ENCODE measurements at regions not wholly inside any gene's neighbourhood (a gene's known extent, or its start where the extent isn't known, plus 50 kb on each side); places are given as distances from the start of the nearest gene placed in this dataset.
"Not testable (repeated sequence)": the region's sequence is repeated elsewhere in the genome, so short reads cannot be mapped to it uniquely, and the experiment has no call there.

DNA sequence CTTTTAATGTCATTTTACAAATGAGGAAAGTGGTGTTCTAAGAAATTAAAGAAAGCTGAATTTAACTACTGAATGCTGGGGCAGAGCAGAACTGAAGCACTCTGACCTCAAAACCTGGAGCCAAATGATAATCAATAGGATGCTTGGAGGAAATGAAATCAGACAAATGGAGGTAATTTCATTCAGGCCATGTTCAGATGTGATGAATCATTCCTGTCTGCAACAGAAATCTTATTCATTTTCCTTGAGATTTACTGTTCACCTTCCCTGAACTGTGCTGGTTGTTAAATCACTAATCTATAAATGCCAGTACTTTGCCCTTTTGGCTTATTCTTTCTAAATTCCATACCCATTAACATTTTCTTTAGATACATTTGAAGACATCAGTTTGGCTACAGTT lies 85.6 kb upstream of the SNX7 start:
- no peak for DNase-seq (ENCODE audit: low spot score)

DNA sequence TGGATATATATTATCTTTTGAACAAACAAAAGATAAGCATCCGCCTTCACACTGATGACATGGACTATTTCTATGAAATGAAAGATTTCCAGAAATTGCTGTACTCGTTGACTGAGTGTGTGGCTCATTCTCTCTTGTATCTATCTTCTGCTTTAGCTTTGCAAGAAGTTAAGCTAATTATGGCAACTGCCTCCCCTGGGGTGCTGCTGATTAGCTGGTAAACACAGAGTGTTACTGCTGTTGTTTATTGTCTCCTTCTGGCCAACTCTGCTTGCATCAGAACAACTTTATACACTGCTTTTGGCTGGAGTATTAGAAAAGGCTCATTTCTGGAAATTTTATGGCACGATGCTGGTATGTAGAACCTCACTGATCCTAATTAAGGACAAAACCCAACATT lies 95.6 kb upstream of the SNX7 start:
- no peak for DNase-seq (ENCODE audit: low spot score)

DNA sequence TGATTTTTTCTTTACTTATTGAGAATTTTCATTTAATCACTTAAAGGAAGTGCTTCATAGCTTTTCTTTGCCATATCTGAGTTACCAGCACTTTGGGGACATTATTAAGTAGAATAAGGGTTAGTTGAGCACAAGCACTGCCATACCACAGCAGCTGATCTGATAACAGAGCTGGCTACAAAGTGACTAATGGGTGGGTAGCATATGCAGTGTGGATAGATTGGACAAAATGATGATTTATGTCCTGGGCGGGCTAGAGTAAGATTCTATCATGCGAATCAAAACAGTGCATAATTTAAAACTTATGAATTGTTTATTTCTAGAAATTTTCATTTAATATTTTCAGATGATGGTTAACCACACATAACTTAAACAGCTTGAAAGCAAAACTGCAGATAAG lies 102.2 kb upstream of the SNX7 start:
- no peak for DNase-seq (ENCODE audit: low spot score)

DNA sequence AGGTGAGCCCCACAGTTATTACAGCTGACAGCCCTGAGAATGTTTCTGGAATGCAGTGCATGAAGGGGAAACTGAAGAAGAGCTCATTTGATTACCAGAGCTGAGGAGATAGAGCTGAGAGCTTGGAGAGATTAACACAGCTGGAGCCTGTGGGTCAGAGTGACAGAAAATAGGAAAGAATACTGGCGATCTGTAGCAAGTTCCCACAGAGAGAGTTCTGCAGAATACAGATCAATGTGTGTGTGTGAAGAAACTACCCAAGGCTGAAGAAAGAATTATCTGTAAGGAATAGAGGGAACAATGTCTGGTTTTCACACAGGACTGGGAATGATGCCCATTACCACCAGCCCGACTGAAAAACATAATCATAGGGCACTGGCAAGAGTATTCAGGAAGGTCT lies 103.6 kb upstream of the SNX7 start:
- no peak for DNase-seq (ENCODE audit: low spot score)

DNA sequence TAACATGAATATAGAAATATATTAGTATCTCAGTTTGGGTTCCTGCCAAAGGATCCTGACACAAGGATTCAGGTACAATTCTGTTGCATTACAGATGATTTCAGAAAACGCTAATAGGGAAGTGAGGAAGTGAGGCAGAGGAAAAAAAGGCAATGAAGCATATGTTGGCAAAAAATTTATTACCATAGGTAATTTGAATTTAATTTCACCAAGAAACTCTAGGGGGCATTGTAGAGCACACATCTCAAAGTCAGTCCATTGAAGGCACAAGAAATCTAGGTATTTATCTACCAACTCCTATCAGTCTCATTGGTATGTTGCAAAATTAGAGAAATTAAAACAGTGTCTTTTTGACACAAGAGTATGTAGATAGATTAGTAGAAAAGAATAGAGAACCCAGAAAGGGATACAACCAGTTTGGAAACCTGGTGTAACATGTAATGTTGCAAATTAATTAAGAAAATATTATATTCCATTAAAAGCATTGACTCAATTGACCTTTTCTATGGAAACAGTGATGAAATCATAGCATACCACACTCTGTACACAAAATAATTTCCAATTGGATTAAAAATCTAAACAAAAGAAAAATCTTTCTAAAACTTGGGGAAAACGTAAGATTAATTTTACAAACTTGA lies 104.9 kb upstream of the SNX7 start:
- DNase-seq (ENCODE audit: low spot score), result no peak

DNA sequence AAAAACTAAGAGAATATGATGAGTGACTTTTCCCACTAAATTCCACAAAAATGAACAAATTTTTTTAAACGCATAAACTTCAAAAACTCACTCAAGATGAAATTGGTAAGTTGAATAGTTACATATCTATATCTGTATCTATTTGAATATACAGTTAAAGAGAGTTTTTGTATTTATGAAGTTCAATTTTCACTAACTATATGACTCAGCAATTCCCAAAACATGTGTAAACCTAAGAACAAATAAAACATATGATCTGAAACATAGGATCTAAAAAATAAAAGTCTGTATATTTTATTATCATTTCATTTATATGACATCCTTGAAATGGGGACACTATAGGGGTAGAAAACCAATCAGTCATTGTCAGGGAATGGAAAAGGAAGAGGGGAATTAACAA lies 105.7 kb upstream of the SNX7 start:
- DNase-seq (ENCODE audit: low spot score), result no peak

DNA sequence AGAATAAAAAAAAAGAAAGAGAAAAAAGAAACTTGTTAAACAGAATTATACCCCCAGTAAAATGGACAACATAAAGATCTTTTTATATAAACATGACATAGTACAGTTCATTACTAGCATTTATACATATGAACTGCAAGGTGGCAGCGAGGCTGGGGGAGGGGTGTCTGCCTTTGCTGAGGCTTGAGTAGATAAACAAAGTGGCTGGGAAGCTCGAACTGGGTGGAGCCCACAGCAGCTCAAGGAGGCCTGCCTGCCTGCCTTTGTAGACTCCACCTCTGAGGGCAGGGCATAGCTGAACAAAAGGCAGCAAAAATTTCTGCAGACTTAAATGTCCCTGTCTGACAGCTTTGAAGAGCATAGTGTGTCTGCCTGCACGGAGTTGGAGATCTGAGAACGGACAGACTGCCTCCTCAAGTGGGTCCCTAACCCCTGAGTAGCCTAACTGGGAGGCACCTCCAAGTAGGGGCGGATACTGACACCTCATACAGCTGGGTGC lies 108.9 kb upstream of the SNX7 start:
- DNase-seq (ENCODE audit: low spot score), result not testable (repeated sequence)

DNA sequence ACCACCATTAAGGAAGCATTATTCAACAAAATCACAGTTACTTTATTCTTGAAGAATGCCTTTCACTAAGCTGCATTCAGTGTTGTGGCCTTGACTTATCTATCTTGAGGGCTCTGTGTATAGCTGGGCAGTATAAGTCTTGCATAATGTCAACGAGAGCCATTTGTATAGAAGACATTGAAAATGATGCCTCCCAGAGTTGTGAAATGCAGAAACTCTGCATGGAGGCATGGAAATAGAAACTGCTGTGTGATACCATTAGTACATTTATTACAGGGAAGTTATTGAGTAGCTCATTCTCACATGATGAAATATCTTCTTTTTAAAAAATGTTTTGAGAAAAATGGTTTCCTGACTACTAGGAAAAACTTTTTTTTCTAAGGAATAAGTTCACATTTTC lies 111.4 kb upstream of the SNX7 start:
- no peak for DNase-seq (ENCODE audit: low spot score)

DNA sequence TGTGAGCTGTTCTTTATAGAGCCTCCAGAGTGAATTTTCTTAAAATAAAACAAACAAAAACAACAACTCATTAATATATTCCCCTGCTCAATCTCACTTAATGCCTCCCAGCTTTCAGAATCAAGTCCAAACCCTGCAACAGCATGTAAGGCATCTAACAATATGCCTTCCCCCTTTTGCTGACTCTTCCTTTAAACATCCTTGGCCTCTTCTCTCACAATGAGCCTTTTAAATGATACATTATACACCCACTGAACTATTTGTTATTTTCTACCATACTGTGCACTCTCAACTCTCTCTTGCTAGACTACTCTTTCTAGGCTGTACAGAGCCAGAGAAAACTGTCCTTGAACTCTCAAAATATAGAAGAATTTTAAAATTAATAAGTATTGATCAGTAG lies 115.2 kb upstream of the SNX7 start:
- no peak for DNase-seq (ENCODE audit: low spot score)

DNA sequence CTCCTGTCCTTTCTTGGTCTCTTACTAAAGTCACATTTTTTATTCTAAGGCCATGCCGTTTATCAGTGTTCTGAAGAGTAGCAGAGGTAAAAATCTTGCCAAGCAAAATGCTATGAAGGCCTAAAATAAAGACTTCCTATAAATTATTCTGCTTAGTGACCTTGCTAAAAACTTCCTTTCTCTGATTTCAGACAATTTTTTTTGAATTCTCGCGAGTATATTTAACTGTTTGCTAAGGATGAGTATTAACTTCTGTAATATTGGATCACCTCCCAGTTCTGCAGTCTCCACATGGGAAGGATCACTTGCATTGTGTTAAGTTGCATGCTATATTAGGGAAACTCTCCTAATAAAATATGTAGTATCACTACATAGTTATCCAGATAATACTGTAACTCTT lies 123.4 kb upstream of the SNX7 start:
- no peak for DNase-seq (ENCODE audit: low spot score)

DNA sequence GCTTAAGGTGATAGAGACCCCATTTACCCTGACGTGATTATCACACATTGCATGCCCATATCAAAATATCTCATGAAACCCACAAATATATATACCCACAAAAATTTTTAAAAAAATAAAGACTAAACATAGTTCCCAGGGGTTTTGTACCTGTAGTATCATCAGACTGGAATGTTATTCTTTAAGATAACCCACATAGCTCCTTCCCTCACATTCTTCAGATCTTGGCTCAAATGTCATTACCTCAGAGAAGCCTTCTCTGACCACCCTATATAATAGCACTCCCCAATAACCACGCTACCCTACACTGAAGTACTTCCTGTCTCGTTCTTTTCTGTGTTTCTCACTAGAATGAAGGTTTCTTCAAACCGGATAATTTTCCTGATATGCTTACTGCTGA lies 138.3 kb upstream of the SNX7 start:
- no peak for DNase-seq (ENCODE audit: low spot score)

DNA sequence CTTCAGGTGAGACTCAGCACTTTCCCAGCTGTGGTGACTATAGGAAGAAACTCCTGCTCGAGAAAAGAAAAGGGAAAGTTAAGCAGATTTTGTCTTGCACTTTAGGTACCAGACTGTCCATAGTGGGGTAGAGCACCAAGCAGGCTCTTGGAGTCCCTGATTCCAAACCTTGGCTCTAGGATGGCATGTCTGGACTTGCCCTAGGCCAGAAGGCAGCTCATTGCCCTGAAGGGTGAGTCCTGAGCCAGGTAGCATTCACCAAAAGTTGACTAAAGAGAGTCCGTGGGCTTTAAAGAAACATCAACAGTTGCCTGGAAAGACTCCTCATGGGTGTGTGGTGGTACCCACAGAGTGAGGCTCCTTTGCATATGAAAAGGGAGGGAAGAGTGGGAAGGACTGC lies 145.2 kb upstream of the SNX7 start:
- DNase-seq (ENCODE audit: low spot score), result no peak

DNA sequence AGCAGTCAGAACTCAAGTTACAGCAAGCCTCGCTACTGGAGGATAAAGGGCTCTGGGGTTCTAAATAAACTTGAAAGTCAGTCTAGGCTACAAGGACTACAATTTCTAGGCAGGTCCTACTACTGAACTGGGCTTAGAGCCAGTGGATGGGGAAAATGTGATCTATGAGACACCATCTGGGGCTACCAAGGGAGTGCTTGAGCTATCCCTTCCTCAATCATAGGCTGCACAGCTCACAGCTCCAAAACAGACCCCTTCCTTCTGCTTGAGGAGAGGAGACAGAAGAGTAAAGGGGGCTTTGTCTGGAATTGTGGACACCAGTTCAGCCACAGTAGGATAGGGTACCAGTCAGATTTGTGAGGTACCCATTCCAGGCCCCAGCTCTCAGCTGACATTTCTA lies 145.8 kb upstream of the SNX7 start:
- no peak for DNase-seq (ENCODE audit: low spot score)

DNA sequence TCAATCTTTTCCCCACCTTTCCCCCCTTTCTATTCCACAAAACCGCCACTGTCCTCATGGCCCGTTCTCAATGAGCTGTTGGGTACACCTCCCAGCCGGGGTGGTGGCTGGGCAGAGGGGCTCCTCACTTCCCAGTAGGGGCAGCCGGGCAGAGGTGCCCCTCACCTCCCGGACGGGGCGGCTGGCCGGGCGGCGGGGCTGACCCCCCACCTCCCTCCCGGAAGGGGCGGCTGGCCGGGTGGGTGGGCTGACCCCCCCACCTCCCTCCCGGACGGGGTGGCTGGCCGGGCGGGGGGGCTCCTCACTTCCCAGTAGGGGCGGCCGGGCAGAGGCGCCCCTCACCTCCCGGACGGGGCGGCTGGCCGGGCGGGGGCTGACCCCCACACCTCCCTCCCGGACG lies 149.3 kb upstream of the SNX7 start:
- not testable (repeated sequence) for DNase-seq (ENCODE audit: low spot score)

DNA sequence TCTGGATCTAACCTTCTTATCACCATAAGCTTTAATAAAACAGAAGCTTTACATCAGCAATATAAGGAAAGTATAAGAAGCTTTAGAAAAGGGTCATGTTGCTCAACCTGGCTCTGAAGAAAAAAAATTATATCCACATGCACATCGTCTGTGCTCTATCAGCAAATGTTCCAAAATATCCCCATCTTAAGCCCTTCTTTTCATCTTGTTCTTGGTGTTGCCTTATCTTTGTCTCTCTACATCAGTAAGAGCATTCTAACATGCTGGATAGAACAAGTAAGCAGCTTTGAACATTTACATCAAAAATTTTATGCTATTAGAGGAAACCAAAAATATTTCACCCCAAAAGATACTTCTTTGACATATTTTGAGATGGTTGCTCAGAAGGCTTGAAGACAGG lies 157.8 kb upstream of the SNX7 start:
- DNase-seq (ENCODE audit: low spot score), result no peak

DNA sequence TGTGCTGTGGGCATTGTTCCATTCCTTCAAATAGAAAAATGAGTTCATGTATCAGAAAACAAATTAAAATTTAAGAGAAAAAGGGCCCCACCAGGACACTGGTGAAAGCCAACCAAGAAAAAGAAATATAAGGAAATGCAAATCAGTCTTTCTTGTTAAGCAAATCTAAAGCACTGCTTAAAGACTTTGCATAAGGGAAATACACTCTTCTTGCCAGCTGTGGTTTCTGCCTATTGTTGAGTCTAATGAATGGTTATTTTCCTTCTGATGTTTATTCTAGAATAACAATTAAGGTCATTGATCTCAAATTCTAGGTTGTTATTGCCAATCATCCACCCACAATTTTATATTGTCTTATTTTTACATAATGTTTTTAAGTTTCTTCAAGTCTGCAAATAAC lies 158.6 kb upstream of the SNX7 start:
- DNase-seq (ENCODE audit: low spot score), result no peak

DNA sequence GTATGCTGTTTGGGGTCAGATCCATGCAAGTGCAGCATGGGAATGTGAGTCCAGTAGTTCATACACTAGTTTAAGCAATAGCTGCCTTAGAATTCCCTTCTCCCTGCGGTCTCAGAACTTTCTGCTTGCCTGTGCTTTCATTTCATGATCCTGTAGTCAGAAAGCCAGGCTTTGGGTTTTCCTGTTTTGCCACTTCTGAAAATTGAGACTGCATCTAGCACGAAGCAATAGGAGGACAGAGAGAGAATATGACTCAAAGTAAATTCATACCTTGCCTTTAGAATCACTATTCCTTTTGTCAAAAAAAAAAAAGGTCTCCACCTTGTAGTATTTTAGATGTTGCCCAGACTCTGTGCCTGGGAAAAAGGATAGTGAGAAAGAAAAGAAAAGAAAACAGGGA lies 161.2 kb upstream of the SNX7 start:
- DNase-seq (ENCODE audit: low spot score), result no peak

DNA sequence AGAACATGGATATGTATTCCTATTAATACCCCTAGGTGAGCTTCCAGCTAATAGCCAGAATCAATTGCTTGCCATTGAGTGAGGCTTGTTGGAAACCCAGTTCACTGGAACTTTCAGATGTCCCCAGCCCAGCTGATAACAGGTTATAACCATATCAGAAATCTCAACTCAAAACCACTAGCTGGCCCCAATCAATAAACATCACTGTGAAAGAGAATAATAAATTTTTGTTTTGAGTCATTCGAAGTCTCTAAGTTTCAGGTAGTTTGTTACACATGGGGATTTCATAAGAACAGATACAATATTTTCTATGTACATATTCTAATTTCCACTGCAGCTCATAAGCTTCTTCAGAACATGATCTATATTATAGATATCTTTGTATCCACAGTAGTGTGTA lies 162.9 kb upstream of the SNX7 start:
- no peak for DNase-seq (ENCODE audit: low spot score)

DNA sequence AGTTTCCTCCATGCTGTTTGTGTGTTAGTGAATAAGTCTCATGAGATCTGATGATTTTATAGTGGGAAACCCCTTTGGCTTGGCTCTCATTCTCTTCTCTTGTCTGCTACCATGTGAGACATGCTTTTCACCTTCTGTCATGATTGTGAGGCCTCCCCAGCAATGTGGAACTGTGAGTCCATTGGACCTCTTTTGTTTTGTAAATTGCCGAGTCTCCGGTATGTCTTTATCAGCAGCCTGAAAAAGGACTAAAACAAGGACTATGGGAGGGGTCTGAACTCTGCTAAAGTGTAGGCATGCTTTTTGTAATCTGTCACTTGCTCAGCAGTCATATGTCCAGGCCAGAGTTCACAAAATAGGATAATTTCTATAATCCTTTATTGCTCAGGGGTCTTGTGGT lies 164.0 kb upstream of the SNX7 start:
- no peak for DNase-seq (ENCODE audit: low spot score)

DNA sequence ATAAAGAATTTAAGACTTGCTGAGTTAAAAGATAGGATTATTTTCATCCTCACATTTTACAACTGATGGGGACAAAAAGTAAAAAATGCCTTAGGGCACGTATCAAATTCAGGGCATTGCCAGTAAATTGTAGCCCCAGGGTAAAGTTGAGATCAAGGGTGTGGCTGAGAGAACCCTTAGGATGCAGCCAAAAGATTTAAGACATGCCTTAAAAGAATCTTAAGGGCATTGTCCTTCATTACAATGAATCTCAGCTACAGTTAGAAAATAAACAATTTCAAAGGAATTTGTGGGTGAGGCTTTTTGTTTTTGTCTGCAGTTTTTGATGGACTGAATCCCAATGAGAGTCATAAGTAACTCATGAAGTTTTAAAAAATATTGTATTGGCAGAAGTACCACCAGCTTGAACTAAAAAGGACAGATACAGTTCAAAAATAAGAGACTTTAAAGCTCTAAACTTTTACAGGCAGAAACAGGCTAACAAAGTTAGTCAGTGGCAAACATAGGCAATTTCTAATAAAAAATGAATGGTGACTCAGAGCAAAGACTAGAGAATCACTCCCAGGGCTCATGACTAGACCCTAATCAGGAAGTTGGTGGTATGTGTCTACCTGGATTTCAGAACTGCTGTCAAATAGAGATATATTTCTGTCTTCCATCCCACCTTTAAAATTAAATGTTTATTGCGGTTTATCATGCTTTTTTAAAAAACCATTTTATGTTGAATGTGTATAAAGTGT lies 165.1 kb upstream of the SNX7 start:
- no peak for DNase-seq (ENCODE audit: low spot score)

DNA sequence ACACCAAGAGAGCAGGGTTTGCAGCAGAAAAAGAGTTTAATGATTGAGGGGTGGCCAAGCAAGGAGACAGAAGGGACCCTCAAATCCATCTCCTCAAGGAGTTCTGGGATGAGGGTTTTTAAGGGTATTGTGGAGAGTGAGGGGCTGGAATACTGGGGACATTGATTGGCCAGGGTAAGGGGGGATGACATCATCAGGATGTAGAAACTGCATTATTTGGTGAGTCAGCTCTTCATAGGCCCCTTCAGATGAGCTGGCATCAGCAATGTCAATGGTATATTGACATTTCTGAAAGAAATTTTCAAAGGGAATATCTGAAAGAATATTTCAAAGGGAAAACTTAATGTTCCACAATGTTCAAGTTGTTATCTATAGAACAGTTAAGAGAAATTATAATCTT lies 168.1 kb upstream of the SNX7 start:
- DNase-seq (ENCODE audit: low spot score), result no peak

DNA sequence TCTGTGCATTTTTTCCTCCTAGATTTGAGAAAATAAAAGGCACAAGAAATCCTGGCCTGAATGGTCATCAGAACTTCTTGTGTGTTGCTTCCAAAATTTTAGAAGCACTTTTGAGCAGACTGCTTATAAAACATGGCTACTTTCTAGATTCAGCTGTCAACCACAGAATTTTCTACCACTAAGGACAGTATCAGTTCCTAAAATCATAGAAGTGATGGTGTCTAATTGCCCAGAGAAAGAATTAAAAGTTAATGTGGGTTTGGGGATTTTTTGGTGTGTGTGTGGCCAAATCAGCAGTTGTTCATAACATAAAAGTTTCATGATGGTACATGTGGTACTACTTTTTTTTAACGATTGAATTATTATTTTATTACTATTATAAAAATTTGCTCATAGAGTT lies 171.4 kb upstream of the SNX7 start:
- DNase-seq (ENCODE audit: low spot score), result no peak

DNA sequence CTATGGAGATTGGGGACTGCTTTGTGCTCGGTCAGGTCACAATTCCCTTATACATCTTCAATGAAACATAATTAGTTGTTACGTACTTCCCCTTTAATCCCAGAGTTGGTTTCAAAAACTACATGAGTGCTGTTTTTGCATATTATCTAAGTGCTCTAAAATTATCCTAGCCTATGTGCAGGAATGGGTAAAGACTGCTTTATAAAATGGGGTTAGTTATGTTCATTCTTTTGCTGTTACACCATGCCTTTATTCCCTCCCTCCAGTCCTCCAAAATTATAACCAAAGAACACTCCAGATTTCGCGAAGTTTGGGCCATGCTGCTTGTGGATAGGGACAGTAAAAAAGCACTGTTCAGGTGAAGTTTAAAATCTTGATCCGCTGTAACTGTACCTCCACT lies 173.9 kb upstream of the SNX7 start:
- DNase-seq (ENCODE audit: low spot score), result no peak

DNA sequence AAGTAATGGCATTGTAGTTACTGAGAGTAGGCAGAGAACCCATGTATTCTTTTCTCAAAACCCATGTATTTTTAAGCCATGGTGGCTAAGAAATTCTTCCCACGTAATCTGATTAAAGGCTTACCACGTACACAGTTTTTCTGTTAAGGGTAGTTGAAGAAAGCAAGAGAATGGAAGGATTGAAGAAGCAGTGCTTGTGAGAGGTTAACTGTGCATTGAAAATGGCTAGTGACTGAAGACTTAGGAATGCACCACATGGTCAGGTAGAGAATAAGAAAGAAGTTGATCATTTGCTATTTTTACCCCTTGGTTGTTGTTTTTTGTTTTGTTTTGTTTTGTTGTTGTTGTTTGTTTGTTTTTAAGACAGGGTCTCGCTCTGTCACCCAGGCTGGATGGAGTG lies 178.9 kb upstream of the SNX7 start:
- no peak for DNase-seq (ENCODE audit: low spot score)
